Neural progenitor cell (in vitro differentiated cells): ENCODE measurements at regions not wholly inside any gene's neighbourhood (a gene's known extent, or its start where the extent isn't known, plus 50 kb on each side); places are given as distances from the start of the nearest gene placed in this dataset.
"Not testable (repeated sequence)": the region's sequence is repeated elsewhere in the genome, so short reads cannot be mapped to it uniquely, and the experiment has no call there.

Experiments
- DNase-seq: peaks from one replicate; pipeline ENCODE4 v3.0.0-alpha.2; 2016; ENCODE audit warnings: low spot score
- H2AFZ ChIP-seq: fragments of 200-600 bp; sonication (generic); replicated peaks from 2 replicates; pipeline ENCODE4 v1.6.1; 2016; ENCODE audit warnings: antibody characterized with exemption
- H3F3A ChIP-seq: fragments of 200-600 bp; sonication (generic); 2 replicates; pipeline ENCODE4 v1.6.1; 2016; ENCODE audit warnings: antibody characterized with exemption, low read depth
- H3K27ac ChIP-seq: fragments of 200-600 bp; sonication (generic); 2 replicates; pipeline ENCODE4 v1.5.1; 2016; ENCODE audit warnings: mild to moderate bottlenecking
- H3K27me3 ChIP-seq: fragments of 200-600 bp; sonication (generic); 2 replicates; pipeline ENCODE4 v1.6.1; 2016; ENCODE audit warnings: mild to moderate bottlenecking, moderate library complexity
- H3K36me3 ChIP-seq: fragments of 200-600 bp; sonication (generic); 2 replicates; pipeline ENCODE4 v1.5.1; 2016
- H3K4me1 ChIP-seq: fragments of 200-600 bp; sonication (generic); 2 replicates; pipeline ENCODE4 v1.6.1; 2016; ENCODE audit warnings: mixed run types
- H3K4me2 ChIP-seq: fragments of 200-600 bp; sonication (generic); 2 replicates; pipeline ENCODE4 v1.6.1; 2016
- H3K4me3 ChIP-seq: fragments of 200-600 bp; sonication (generic); 2 replicates; pipeline ENCODE4 v1.5.1; 2016
- H3K79me2 ChIP-seq: fragments of 200-600 bp; sonication (generic); 2 replicates; pipeline ENCODE4 v1.6.1; 2016; ENCODE audit warnings: low read depth
- H3K9ac ChIP-seq: fragments of 200-600 bp; sonication (generic); 2 replicates; pipeline ENCODE4 v1.6.1; 2016
- H3K9me3 ChIP-seq: fragments of 200-600 bp; sonication (generic); 2 replicates; pipeline ENCODE4 v1.5.1; 2016; ENCODE audit warnings: low read depth
- H4K20me1 ChIP-seq: fragments of 200-600 bp; sonication (generic); 2 replicates; pipeline ENCODE4 v1.6.1; 2016; ENCODE audit warnings: low read depth
- H3K27ac Mint-ChIP-seq: 3 replicates; pipeline ENCODE4 v1.8.0; 2021; ENCODE audit warnings: mixed read lengths
- H3K27me3 Mint-ChIP-seq: 2 replicates; pipeline ENCODE4 v1.8.0; 2022; ENCODE audit warnings: low read depth, mild to moderate bottlenecking, inconsistent platforms, moderate library complexity, mixed read lengths; ENCODE audit not compliant: insufficient read depth
- H3K36me3 Mint-ChIP-seq: 3 replicates; pipeline ENCODE4 v1.8.0; 2021; ENCODE audit warnings: mixed read lengths
- H3K4me1 Mint-ChIP-seq: 3 replicates; pipeline ENCODE4 v1.8.0; 2021; ENCODE audit warnings: mixed read lengths
- H3K4me3 Mint-ChIP-seq: 3 replicates; pipeline ENCODE4 v1.8.0; 2021; ENCODE audit warnings: mild to moderate bottlenecking, moderate library complexity, mixed read lengths
- H3K9me3 Mint-ChIP-seq: 3 replicates; pipeline ENCODE4 v1.8.0; 2020; ENCODE audit warnings: mixed read lengths
- CTCF ChIP-seq: fragments of 200-600 bp; sonication (generic); IDR thresholded peaks from 2 replicates; pipeline ENCODE4 v1.5.1; 2017; ENCODE audit warnings: antibody characterized with exemption, mild to moderate bottlenecking
- EZH2 ChIP-seq: fragments of 200-600 bp; sonication (generic); IDR thresholded peaks from 2 replicates; pipeline ENCODE4 v1.6.1; 2017; ENCODE audit warnings: antibody characterized with exemption, mild to moderate bottlenecking, moderate library complexity
- EZH2phosphoT487 ChIP-seq: fragments of 200-600 bp; sonication (generic); IDR thresholded peaks from 2 replicates; pipeline ENCODE4 v1.6.1; 2017; ENCODE audit warnings: antibody characterized with exemption

DNA sequence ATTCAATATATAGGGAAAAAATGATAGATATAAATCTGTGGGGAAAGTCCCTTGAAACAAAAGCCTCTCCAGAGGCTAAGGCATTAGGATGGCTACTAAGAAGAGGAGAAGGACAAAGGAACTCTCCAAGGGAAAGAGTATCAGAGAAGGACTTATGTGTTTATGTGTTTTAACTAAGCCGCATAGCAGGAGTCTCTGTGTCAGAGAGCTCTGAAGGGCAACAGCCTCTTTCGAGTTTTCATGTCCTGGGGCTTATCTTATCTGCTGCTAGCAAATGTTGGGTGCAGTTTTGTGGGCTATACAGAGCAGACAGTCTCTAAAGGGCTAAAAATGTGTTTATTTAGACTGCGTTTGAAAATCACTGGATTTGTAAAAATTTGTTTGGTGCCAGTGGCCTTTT lies 1145.6 kb upstream of the DIAPH2 start:
- Histone ChIP-seq H3K79me2 (no peaks in the 10 kb centered on the region), H3K4me3 (no peak overlapping the region), H3K4me2 (no peak overlapping the region), H3K9ac (no peak overlapping the region), H3K36me3 (no peaks in the 10 kb centered on the region), H2AFZ (no peak overlapping the region), H3K9me3 (no peaks in the 10 kb centered on the region), H3F3A (no peaks in the 10 kb centered on the region), H3K4me1 (peaks cover 3% of the 10 kb centered on the region), H3K27me3 (no peaks in the 10 kb centered on the region), H4K20me1 (no peaks in the 10 kb centered on the region), H3K27ac (no peak overlapping the region)
- H3K9me3 Mint-ChIP-seq: no peaks in the 10 kb centered on the region
- no peaks in the 10 kb centered on the region for H3K36me3 Mint-ChIP-seq
- H3K4me1 Mint-ChIP-seq: peaks cover 6% of the 10 kb centered on the region
- TF ChIP-seq EZH2 (no peak), EZH2phosphoT487 (no peak), CTCF (no peak)
- H3K4me3 Mint-ChIP-seq: no peak overlapping the region
- DNase-seq: peak; percentile 52
- no peak overlapping the region for H3K27ac Mint-ChIP-seq
- H3K27me3 Mint-ChIP-seq: no peaks in the 10 kb centered on the region

- H3K79me2 ChIP-seq, H3K4me1 Mint-ChIP-seq, DNase-seq: not testable (repeated sequence)
Observed at GRCh38 chrX:95549552-95549951, 1135.1 kb upstream of the DIAPH2 start.

GRCh38 chrX:95585321-95585720 lies 1099.3 kb upstream of the DIAPH2 start:
- no peaks in the 10 kb centered on the region for H3K9me3 Mint-ChIP-seq
- no peak overlapping the region for H2AFZ ChIP-seq
- no peak overlapping the region for H3K27ac ChIP-seq

More at GRCh38 chrX:95549552-95549951, 1135.1 kb upstream of the DIAPH2 start:
- H2AFZ ChIP-seq, H3K9ac ChIP-seq, H3K9me3 ChIP-seq, H3K27me3 Mint-ChIP-seq, H3K36me3 Mint-ChIP-seq, H4K20me1 ChIP-seq, H3F3A ChIP-seq, H3K36me3 ChIP-seq, H3K27ac Mint-ChIP-seq, H3K4me3 Mint-ChIP-seq, H3K4me3 ChIP-seq, H3K27me3 ChIP-seq, H3K27ac ChIP-seq, H3K9me3 Mint-ChIP-seq, H3K4me2 ChIP-seq, H3K4me1 ChIP-seq: not testable (repeated sequence)

GRCh38 chrX:95612350-95612749 lies 1072.3 kb upstream of the DIAPH2 start:
- no peak overlapping the region for H3K27ac Mint-ChIP-seq
- H3K9me3 Mint-ChIP-seq: peaks cover 7% of the 10 kb centered on the region
- no peaks in the 10 kb centered on the region for H3K79me2 ChIP-seq
- no peak overlapping the region for H3K9ac ChIP-seq
- no peaks in the 10 kb centered on the region for H3K36me3 ChIP-seq
- no peak for TF ChIP-seq EZH2phosphoT487
- no peak for TF ChIP-seq EZH2
- TF ChIP-seq CTCF: no peak
- no peak overlapping the region for H3K4me3 ChIP-seq
- H3K4me1 Mint-ChIP-seq: no peaks in the 10 kb centered on the region
- no peaks in the 10 kb centered on the region for H3F3A ChIP-seq
- no peaks in the 10 kb centered on the region for H4K20me1 ChIP-seq
- H3K9me3 ChIP-seq: no peaks in the 10 kb centered on the region
- H3K4me2 ChIP-seq: no peak overlapping the region
- no peak overlapping the region for H2AFZ ChIP-seq
- no peak overlapping the region for H3K27ac ChIP-seq
- H3K4me3 Mint-ChIP-seq: no peak overlapping the region
- H3K27me3 ChIP-seq: no peaks in the 10 kb centered on the region
- H3K4me1 ChIP-seq: no peaks in the 10 kb centered on the region
- H3K36me3 Mint-ChIP-seq: no peaks in the 10 kb centered on the region
- H3K27me3 Mint-ChIP-seq: no peaks in the 10 kb centered on the region
- DNase-seq: no peak

More at GRCh38 chrX:95585321-95585720, 1099.3 kb upstream of the DIAPH2 start:
- Histone ChIP-seq H3K9me3 (no peaks in the 10 kb centered on the region), H3K4me2 (no peak overlapping the region), H3K27me3 (no peaks in the 10 kb centered on the region), H3K4me3 (no peak overlapping the region), H3K9ac (no peak overlapping the region), H3K79me2 (no peaks in the 10 kb centered on the region), H3K36me3 (no peaks in the 10 kb centered on the region), H3F3A (no peaks in the 10 kb centered on the region), H4K20me1 (no peaks in the 10 kb centered on the region), H3K4me1 (no peaks in the 10 kb centered on the region)
- no peaks in the 10 kb centered on the region for H3K4me1 Mint-ChIP-seq
- no peak overlapping the region for H3K27ac Mint-ChIP-seq
- H3K36me3 Mint-ChIP-seq: no peaks in the 10 kb centered on the region
- TF ChIP-seq EZH2phosphoT487 (no peak), CTCF (no peak), EZH2 (no peak)
- H3K4me3 Mint-ChIP-seq: no peak overlapping the region
- no peak for DNase-seq
- peaks cover 2% of the 10 kb centered on the region for H3K27me3 Mint-ChIP-seq
